ENCODE measurements at regions not wholly inside any gene's neighbourhood (a gene's known extent, or its start where the extent isn't known, plus 50 kb on each side); places are given as distances from the start of the nearest gene placed in this dataset.

- TF ChIP-seq CTCF (IDR thresholded peaks at IDR 0.05) (no peak), POLR2A (IDR thresholded peaks at IDR 0.05) (no peak)
Observed at GRCh38 chr10:81008726-81009125, 471.0 kb downstream of the SH2D4B start.
